Activated T-cell treated with anti-CD3 and anti-CD28 coated beads for 24 hours (primary cell): ENCODE measurements at regions not wholly inside any gene's neighbourhood (a gene's known extent, or its start where the extent isn't known, plus 50 kb on each side); places are given as distances from the start of the nearest gene placed in this dataset.

Source experiments
- DNase-seq: peaks from one replicate; pipeline ENCODE4 v3.0.0-alpha.2; 2020; ENCODE audit warnings: low read depth

DNA sequence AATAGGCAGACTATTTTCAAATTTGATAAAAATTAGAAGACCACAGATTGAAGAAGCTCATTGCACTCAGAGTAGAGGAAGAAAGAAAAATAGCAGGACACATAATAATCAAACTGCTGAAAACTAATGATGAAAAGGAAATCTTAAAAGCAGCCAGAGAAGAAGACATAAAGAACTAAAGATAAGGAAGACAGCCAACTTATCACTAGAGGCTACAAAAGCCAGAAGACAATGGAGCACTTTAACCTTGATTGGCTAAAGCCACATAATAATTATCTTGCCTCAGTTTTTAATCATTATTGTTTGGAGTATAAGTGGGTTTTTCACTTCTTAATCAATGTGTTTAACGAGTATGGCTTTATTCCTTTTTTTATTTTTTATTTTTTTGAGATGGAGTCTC, 397.6 kb downstream of the RNF144B start:
- no peak for DNase-seq

DNA sequence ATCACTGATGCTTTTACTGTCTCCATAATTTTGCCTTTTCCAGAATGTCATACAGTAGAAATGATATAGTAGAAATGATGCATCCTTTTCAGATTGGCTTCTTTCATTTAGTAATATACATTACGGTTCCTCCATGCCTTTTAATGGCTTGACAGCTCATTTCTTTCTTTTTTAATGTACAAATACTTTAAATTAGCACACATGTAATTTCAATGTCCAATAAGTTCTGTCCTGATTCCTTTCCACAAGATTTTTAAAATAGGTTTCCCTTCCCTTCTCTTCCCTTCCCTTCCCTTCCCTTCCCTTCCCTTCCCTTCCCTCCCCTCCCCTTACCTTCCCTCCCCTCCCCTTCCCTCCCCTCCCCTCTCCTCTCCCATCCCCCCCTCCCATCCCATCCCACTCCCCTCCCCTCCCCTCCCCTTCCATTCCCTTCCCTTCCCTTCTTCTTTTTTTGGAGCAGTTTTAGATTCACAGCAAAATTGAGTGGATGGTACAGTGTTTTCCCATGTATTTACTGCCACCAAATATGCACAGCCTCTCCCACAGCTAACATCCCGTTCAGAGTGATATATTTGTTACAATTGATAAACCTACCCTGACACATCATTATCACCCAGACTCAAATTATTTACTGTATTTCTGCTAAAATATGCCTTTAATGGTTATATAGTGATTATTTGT, 398.8 kb downstream of the RNF144B start:
- DNase-seq = no peak

DNA sequence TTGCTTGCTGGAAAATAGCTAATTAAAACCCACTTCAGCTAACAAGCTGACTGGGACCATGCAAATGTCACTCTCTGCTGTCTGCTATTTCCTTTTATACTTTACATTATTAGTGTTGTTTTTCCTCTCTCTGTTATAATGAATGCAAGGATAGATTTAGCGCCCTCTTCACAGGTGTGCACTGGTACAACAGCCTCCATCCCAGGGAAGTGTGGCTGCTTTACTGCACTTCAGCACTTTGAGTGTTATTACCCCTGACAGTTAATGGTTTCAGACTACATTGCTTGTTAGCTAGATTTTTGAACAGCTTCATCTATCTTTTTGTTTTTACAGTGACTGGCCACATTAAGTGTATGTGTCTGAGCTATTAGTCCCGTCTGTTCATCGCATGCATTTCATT, 405.7 kb downstream of the RNF144B start:
- DNase-seq = no peak

DNA sequence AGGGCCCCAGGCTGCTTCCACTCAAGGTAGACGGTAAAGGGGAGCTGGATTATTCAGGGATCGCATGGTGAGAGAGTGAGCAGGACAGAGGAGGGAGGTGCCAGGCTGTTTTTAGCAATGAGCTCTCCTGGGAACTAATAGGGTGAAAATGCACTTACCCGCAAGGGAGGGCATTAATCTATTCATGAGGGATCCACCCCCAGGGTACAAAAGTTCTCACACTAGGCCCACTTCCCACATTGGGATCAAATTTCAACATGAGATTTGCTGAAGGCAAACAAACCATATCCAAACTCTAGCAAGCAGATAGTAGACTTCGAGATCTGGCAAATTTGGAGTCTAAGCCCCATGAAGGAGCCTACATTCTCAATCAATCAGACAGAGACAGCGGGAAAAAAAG, 408.6 kb downstream of the RNF144B start:
- DNase-seq = no peak

DNA sequence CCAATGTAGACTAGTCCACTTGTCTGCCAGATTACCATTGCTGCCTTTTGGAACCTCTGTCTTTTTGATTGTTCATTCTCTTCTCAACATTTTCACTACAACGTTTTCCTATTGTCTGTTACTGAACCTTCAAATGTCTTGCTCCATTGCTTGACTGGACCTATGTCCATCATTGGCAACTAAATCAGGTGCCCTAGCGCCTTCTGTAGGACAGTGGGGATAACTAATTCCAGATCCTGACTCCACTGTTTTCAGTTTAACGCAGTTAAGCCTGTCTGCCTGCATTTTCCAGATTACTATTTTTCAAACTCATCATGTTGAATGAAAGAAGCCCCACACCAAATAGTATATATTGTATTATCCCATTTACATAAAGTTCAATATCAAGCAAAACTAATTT, 433.6 kb downstream of the RNF144B start:
- DNase-seq = no peak

DNA sequence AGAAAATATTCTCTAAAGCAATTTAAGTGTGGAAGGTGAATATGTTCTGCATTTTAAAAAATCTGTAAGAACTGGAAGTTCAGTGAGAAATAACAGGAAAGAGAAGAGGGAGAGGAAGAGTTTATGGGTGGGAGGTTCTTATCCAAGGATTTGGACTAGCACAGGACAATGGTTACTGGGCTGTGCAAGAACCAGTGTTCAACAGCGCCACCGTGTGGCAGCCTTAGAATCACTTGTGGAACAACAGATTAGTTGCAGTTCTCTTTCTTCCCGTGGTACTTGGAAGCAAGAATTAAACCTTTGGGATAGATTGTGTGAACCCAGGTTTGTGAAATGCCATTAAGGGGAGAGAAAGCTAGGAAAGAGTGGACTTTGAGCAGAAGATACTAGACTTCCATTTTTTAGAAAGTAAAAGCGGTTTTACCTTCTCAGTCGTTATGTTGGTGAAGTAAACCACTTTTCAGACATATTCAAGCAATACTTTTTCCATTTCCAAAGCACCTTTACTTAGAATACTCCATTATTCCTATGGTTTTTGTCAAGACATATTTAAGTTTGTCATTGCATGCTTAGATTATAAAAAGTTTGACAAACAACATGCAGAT, 436.7 kb downstream of the RNF144B start:
- peak; percentile 1 for DNase-seq

DNA sequence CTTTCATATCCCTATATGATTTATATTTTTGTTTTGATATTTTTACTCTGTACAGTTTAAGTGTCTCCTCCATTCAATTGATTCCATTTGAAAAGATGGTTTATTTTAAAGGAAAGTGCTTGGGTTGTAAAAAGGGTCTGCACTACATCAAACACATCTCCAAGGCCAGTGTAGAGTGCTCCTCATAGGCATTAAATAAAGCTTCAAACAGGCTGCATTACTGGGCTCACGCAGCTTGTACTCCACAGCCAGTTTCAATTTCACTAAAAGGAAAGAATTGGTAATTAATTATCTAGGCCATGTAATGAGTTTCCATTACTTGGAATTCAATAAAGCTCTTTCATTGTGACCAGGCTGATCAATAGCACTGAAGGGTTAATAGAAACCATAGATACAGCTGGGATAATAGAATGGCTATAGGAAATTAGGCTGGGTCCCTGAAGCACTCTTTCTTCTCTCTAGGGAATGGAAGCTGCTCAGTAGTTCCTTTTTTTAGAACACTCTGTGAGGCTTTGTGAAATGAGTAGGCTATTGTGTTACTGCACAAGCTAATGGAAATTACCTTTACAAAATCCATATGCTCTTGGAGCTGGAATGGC, 442.2 kb downstream of the RNF144B start:
- no peak for DNase-seq

DNA sequence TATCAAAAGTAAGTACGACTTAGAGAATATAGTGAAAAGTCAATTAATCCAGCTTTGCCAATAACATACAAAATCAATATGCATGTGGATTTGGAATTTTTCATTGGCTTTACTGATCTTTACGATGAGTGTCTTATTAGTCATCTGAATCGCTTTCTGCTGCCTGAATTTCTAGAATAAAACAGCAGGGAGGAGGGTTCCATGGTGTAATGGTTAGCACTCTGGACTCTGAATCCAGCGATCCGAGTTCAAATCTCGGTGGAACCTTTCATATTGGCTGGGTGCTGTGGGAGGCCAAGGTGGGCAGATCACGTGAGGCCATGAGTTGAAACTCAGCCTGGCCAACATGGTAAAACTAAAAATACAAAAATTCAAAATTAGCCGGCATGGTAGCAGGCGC, 448.8 kb downstream of the RNF144B start:
- no peak for DNase-seq

DNA sequence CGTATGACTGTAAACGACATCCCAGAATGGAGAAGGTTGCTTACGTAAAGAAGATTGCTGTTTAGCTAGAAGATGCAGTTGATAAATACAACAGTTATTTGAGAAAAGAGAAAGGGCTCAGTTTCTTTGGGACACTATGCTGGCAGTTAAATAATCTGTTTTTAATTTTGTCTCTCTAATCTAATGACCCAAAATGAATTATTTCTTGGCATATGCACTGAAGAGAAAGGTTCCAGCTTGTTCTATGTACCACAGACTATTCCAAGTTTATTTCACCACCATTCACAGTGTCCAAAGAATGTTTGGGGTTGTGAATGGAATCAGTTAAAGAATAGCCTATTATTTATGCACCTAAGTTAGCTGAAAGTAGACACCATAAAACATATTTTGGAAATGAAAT, 449.9 kb downstream of the RNF144B start:
- DNase-seq = no peak

DNA sequence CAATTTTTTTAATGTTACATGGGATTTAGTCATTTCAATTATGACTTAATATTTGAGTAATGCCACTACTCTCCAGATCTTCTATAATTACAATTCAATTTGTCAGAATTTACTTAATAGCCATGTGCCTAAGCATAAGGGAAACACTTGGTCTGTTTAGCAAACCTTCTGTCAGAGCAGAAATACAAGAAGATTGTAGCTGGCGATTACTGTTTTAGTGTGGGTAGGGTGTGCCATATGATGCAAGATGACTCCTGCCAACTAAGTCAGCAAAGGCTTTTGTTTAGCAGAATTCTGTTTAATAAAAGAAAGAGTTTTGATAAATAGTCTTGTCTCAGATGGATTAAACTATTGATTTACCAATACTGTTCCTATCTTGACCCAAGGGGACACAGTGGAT, 455.4 kb downstream of the RNF144B start:
- DNase-seq = no peak

DNA sequence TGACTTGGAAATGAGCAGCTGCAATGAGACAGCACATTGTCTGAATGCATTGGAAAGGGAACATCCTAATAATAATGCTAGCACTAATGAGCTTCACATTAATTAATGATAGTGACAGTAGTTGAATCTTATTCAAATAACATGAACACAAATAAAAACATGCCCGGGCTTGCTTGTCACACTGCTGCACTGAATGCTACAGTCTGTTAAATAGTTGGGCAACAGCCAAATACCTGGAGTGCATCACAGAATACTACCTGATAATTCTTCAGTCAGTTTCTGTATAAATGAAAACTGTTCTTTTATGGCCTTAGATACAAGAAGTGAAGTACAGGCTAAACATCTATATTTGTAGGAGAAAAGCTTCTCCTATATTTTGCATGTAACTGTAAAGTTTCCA, 458.7 kb downstream of the RNF144B start:
- DNase-seq = no peak

DNA sequence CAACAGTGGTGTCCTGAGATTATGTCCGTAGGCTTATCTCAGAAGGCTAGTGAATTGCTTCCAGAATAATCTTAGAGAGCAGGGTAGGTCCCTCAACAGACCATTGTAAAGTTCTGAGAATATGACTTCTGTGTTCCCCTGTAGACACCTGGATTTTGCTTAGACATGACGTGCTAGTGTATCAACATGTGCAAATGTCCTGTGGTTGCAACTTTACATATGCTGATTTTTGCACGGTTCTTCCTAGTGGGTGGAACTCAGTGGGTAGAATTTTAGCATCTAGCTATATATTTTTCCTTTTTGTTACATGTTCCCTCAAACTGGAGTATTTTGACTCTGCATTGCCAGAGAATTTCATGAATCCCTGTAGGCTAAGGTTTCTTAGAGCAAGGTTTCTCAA, 459.2 kb downstream of the RNF144B start:
- DNase-seq = no peak

DNA sequence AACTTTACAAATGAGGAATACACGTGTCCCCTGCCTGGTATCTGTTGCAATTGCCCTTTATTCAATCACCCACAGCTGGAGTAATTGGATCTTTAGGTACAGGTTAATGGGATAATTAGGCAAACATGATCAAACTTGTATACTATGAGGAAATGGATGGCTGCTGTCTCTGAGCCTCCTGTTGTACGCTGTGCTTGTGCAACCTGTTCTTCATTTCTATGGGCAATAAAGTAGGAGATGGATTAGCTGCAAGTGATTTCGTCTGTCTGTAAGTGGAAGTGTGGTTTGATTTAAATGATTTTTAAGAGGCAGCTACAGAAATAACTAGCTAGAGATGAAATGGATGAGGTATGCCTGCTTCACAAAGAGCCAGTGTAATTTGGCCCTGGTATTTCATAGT, 474.1 kb downstream of the RNF144B start:
- DNase-seq = no peak

DNA sequence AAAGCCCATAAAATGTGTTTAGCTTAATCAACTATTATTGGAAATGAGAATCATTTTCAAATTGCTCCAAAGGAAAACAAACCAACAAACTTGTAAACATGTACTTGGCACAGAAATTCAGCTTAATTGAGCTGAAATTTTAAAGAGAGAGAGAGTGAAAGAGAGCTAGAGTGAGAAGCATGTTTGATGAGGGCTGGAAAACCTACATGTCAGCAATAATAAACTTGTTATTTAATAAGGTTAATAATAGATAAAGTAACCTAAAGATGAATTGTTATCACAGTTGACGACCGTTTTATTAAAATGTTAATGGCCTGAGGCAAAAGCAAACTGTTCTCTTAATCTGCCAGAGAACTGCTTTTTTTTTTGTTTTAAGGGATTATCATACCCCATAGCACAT, 496.1 kb downstream of the RNF144B start:
- no peak for DNase-seq

DNA sequence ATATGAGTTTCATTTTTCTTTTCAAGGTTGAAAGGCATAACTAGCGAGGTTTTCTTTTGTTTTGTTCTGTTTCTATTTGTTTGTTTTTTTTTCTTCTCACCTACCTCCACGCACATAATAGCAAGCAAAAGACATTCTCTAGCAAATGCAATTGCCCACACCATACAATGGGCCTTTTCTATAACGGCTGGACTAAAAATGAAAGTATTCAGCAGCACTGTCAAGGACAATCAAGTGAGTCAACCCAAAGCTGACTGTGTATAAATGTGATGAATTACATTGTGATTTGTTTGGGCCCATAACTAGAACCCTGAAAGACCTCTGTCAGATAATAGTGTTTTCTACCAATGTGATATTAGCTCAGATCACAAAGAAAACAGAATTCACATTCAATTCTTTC, 496.7 kb downstream of the RNF144B start:
- DNase-seq = no peak

DNA sequence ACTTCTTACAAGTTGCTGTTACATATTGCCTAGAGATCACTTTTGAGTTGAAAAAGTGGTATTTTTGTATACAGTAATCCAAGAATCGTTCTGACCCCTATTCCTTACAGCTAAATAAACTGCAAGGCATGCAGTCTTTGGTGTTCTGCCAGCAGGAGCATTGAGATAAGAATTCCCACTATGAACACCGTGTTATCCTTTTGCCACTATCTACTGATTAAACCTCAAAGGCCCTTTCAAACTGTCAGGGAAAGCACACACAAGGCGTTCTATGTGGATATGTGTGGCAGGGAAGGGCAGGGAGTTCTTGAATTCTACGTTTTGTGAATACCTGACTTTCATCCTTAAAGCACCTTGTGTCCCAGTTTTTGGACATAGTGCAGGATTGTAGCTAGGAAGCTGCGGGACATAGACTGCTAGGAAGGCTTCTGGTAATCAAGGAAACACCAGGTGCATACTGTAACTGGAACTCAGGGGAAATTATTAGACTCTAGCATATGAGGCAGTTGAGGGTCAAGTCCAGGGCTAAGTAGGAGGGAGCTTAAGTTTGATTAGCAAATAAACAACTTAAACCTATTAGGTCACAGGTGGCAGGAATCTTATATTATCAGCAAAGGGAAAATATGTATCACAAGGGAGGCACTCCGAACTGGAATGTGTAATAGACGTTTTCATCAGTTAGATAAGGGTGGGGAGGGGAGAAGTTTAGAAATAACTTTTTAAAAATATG, 506.6 kb downstream of the RNF144B start:
- DNase-seq = no peak

DNA sequence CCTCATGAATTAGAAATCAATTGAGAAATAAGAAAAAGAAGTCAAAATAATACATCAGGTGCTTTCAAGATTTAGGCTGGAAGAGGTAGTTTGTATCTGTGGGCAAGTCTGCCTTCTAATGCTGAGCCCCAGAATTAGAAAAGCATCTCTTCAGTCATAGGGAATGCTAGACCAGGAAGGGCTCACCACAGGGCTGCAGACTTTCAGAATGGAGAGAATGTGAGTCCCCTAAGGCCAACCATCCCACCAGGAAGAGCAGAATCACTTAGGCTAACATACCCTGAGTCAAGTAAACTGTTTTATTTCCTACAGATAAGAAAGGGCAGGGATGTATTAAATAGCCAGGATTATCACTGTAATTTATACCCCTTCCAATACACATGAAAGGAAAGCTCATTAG, 510.2 kb downstream of the RNF144B start:
- DNase-seq = no peak

DNA sequence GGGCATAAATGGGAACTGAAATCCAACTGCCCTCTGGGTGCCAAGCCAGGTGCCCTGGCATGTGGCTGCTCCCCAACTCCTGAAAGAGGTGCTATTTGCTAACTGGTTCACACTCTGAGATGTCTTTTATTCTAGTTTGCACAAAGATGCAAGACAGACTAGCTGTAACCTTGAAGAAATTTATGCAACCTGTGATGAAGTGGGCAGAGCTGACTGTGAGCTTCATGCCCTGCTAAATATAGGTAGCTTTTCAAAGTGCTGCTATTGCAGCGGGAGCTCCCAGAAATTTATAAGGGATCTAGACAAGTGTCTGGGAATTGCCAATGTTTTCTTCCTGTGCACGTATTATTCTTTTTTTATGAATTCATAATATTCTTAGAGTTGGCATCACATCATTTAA, 517.5 kb downstream of the RNF144B start:
- DNase-seq = no peak

DNA sequence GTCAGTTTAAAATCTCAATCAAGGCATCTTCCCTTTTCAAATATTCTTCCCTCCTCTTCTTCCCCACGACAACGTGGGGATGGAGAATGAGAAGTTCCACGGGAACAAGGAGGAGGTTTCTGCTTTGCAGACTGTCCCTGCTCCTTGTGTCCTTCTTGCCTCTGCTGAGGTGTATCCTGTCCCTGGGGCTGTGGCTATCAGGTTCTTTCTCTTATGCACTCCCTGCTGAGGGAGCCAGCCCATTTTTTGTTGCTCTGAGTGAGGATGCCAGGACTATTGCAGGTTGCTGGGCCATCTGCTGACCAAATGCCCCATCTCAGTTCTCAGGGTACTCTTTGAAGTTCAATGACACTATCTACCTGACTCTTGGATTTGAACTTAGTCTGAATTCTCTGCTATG, 533.6 kb downstream of the RNF144B start:
- DNase-seq = no peak

DNA sequence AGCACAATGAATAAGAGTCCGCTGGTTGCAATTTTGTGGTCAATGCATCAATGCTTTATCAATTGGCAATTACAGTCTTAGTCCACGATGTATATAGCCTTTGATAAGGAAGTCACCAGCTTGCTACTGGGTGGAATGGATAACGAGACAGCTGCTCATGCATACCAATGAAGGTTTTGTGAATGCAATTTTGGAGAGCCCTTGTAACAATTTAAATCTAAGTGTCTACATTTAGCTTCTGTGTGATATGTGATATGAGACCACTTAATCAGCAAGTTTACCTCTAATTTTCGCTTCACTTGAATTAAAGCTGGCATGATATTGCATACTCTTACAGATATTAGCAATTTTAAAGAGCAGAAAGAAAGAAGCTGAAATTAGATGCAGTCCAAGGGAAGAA, 543.9 kb downstream of the RNF144B start:
- DNase-seq = no peak

DNA sequence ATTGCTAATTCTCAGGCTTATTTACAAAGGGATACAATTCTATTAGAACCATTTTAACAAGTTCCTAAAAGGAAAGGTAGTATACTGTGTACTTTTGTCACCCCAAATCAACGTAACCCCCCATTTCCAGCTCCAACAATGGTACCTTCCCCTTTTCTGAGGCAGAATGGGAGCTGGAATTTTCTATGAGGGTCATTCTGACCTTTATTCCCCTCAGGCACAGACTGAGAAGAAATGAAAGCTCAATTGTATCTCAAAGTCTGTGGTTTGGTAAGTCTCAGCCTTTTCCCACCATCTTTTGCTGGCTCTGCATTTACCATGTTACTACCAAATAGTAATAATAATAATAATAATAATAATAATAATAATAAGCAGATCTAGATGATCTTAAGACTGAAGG, 571.0 kb downstream of the RNF144B start:
- DNase-seq = no peak

DNA sequence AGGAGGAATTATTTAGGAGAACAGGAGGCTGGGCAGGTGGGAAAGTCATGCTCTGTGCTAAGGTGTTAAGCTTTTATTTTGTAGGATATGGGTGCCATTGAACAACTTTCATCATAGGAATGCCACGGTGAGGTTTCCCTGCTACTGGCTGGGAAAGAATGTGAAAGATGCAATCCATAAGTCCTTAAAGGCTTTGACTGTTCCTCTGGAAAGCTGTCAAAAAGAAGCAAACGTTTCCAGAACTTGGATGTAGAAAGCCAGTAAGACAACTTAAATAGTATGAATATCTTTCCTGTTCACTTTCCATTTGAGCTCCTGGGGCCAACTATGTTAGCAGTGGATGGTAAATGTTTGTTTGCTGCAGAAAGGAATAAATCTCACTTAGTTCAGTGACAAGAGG, 574.4 kb downstream of the RNF144B start:
- DNase-seq = no peak

DNA sequence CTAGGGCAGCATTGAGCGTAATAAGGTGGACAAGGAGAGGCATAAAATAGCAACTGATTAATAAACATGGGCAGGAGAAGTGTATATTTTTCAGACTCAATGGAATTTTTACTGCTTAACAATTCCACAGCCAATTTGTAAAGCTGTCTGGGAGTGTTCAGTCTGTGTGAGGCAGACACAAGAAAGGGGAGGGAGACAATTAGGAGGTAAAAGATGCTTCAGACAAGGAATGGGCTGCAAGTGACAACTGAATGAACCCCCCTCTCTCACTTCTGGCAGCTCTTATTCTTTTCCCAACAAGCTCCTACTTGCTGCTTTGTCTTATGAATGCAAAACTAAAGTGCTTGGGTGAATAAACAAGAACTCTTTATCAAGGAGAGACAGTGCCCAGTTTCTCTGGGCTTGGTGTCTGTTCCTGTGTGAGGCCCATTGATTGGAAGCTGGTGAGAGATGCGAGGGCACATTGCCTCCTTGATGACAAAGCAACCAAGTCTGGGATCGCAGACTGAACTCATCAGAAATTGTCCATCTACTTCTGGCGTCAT, 575.3 kb downstream of the RNF144B start:
- DNase-seq = no peak
